Stomach (tissue), 8 donors: ENCODE measurements at regions not wholly inside any gene's neighbourhood (a gene's known extent, or its start where the extent isn't known, plus 50 kb on each side); places are given as distances from the start of the nearest gene placed in this dataset.

Experiments
- DNase-seq, 2 donors: peaks; one replicate each; pipeline versions ENCODE4 v3.0.0 to v3.0.0-alpha.2; 2013 to 2019
- H3K27ac ChIP-seq, 5 donors: fragments of 200-600 bp in 4 of 5; sonication (generic) in 4 of 5; one replicate each; pipeline ENCODE4 v1.5.1; 2013 to 2019; ENCODE audit warnings: mild to moderate bottlenecking in 1 of 5, moderate library complexity in 1 of 5
- H3K27me3 ChIP-seq, 3 donors: fragments of 200-600 bp; sonication (generic); one replicate each; pipeline ENCODE4 v1.5.1; 2017 to 2019; ENCODE audit warnings: mixed run types in 1 of 3
- H3K36me3 ChIP-seq, 4 donors: fragments of 200-600 bp; sonication (generic); 1 replicate in 3 of 4; 2 replicates in 1 of 4; pipeline ENCODE4 v1.5.1; 2016 to 2019
- H3K4me1 ChIP-seq, 4 donors: fragments of 200-600 bp; sonication (generic); one replicate each; pipeline ENCODE4 v1.5.1; 2016 to 2019
- H3K4me3 ChIP-seq, 4 donors: fragments of 200-600 bp; sonication (generic) in 3 of 4; one replicate each; pipeline ENCODE4 v1.5.1; 2016 to 2019; ENCODE audit warnings: mild to moderate bottlenecking in 1 of 4
- H3K9me3 ChIP-seq, 4 donors: fragments of 200-600 bp; sonication (generic); one replicate each; pipeline ENCODE4 v1.5.1; 2016 to 2019
- EP300 ChIP-seq: sonication (generic); formaldehyde crosslinking; IDR thresholded peaks from one replicate; pipeline ENCODE4 v1.6.1; 2017; ENCODE audit warnings: antibody characterized with exemption
- POLR2A ChIP-seq, 4 donors: fragments of 450-650 bp; IDR thresholded peaks; one replicate each; pipeline ENCODE4 v1.6.1; 2016; ENCODE audit warnings: antibody characterized with exemption in 4 of 4, control low read depth in 2 of 4, mild to moderate bottlenecking in 1 of 4, moderate library complexity in 1 of 4
- POLR2AphosphoS5 ChIP-seq, 3 donors: sonication (generic); formaldehyde crosslinking; IDR thresholded peaks; one replicate each; pipeline ENCODE4 v1.6.1; 2016; ENCODE audit warnings: antibody characterized with exemption in 3 of 3
- WGBS, 5 donors: extraction: QIAGEN DNeasy Blood & Tissue Kit in 3 of 5; methylation state at CpG; one replicate each; pipeline versions ENCODE4 v1.1.5 to v1.1.7; 2013 to 2018; 5-methylcytosine and 5-hydroxymethylcytosine counted together
- intact Hi-C: fragments of 100-400 bp; cut with DNase I; formaldehyde crosslinking; loops from one replicate; pipeline ENCODE4 v1.15.1; 2023; ENCODE audit warnings: low total_unique reads
- TF ChIP-seq, protein P1 (sequence below), 7 experiments: fragments of 450-650 bp in 4 of 7; fragments of 200-600 bp in 3 of 7; sonication (generic) in 3 of 7; IDR thresholded peaks; one replicate each; pipeline ENCODE4 v1.5.1; 2016 to 2019; ENCODE audit warnings: antibody characterized with exemption in 7 of 7, control low read depth in 2 of 7, mild to moderate bottlenecking in 1 of 7
- donor health status: healthy with polysubstance abuse.
- donor health status: Bipolar disorder and iron deficiency.
- donor health status: healthy.

DNA sequence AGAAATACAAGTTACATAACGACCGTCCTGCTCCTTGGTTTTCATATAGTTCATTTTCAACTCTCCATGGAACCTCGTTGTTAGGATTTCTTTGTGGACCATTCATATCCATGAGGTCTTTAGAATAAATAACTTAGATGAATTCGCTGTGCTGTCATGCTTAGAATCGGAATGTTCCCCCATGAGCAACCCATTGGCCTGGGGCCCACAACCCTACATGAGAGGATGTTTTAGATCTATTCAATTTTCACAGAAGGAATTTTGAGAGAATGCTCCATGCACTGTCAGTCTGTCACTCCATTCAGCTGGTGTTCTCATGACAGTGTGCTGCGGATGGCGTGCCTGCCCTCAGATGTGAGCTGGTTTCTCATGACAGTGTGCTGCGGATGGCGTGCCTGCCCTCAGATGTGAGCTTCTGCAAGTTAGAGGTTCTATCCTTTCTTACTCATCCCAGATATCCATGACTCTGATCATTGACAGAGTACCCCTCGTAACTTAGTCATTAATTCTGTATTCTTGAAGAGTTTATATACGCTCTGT, 1193.1 kb downstream of the EFNB2 start:
- TF ChIP-seq POLR2AphosphoS5 (IDR thresholded peaks at IDR 0.05) (no peak), EP300 (no peak), POLR2A (IDR thresholded peaks at IDR 0.05) (no peak)
- TF ChIP-seq, protein P1, sequence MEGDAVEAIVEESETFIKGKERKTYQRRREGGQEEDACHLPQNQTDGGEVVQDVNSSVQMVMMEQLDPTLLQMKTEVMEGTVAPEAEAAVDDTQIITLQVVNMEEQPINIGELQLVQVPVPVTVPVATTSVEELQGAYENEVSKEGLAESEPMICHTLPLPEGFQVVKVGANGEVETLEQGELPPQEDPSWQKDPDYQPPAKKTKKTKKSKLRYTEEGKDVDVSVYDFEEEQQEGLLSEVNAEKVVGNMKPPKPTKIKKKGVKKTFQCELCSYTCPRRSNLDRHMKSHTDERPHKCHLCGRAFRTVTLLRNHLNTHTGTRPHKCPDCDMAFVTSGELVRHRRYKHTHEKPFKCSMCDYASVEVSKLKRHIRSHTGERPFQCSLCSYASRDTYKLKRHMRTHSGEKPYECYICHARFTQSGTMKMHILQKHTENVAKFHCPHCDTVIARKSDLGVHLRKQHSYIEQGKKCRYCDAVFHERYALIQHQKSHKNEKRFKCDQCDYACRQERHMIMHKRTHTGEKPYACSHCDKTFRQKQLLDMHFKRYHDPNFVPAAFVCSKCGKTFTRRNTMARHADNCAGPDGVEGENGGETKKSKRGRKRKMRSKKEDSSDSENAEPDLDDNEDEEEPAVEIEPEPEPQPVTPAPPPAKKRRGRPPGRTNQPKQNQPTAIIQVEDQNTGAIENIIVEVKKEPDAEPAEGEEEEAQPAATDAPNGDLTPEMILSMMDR (IDR thresholded peaks at IDR 0.05), result no peak
- no peaks in the 10 kb centered on the region for H3K27me3 ChIP-seq
- H3K4me3 ChIP-seq, result no peak overlapping the region
- H3K27ac ChIP-seq, result no peak overlapping the region
- WGBS, 5 donors, result 91 to 93% (median 92%) methylated on average over 11 of the region's 11 CpGs
- intact Hi-C loops, result no loop called here
- no peak for DNase-seq
- H3K36me3 ChIP-seq, result no peaks in the 10 kb centered on the region
- no peaks in the 10 kb centered on the region for H3K9me3 ChIP-seq
- no peaks in the 10 kb centered on the region for H3K4me1 ChIP-seq

GRCh38 chr13:105341758-105342157, 1193.7 kb downstream of the EFNB2 start:
- no peaks in the 10 kb centered on the region for H3K36me3 ChIP-seq
- TF ChIP-seq, protein P1 (IDR thresholded peaks at IDR 0.05), result no peak
- no peak for TF ChIP-seq POLR2A (IDR thresholded peaks at IDR 0.05)
- TF ChIP-seq EP300, result no peak
- TF ChIP-seq POLR2AphosphoS5 (IDR thresholded peaks at IDR 0.05), result no peak
- 93 to 97% (median 96%) methylated on average over 2 of the region's 2 CpGs for WGBS, 5 donors
- no peak overlapping the region for H3K4me3 ChIP-seq
- H3K4me1 ChIP-seq, result no peaks in the 10 kb centered on the region
- no peaks in the 10 kb centered on the region for H3K9me3 ChIP-seq
- no peaks in the 10 kb centered on the region for H3K27me3 ChIP-seq
- no peak for DNase-seq
- intact Hi-C loops, result no loop called here
- H3K27ac ChIP-seq, result no peak overlapping the region

DNA sequence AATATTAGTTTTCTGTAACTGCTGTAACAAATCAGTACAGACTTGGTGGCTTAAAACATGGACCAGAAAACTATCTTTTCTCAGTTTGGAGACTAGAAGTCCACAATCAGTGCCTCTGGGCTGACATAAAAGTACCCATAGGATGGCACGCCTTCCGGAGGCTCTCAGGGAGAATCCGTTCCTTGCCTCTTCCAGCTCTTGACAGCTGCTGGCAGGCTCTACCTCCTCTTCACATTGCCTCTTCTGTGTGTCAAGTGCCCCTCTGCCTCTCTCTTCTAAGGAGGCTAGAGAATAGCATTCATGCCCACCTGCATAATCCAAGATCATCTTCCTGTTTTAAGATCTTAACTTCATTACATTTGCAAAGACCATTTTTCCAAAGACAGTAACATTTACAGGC, 1194.2 kb downstream of the EFNB2 start:
- 77 to 100% (median 94%) methylated on average over 3 of the region's 3 CpGs for WGBS, 5 donors

GRCh38 chr13:105340061-105340606, 1195.3 kb downstream of the EFNB2 start:
- intact Hi-C loops, result no loop called here
- no peaks in the 10 kb centered on the region for H3K27me3 ChIP-seq
- no peak overlapping the region for H3K4me3 ChIP-seq
- H3K36me3 ChIP-seq, result no peaks in the 10 kb centered on the region
- 65 to 82% (median 75%) methylated on average over 3 of the region's 3 CpGs for WGBS, 5 donors
- H3K27ac ChIP-seq, result no peak overlapping the region
- H3K4me1 ChIP-seq, result no peaks in the 10 kb centered on the region
- no peaks in the 10 kb centered on the region for H3K9me3 ChIP-seq
- DNase-seq, result no peak
- TF ChIP-seq POLR2AphosphoS5 (IDR thresholded peaks at IDR 0.05) (no peak), EP300 (no peak), POLR2A (IDR thresholded peaks at IDR 0.05) (no peak)
- TF ChIP-seq, protein P1 (IDR thresholded peaks at IDR 0.05), result no peak

More for the DNA sequence above, 1194.2 kb downstream of the EFNB2 start:
- TF ChIP-seq POLR2A (IDR thresholded peaks at IDR 0.05) (no peak), POLR2AphosphoS5 (IDR thresholded peaks at IDR 0.05) (no peak), EP300 (no peak)
- TF ChIP-seq, protein P1 (IDR thresholded peaks at IDR 0.05), result no peak
- Histone ChIP-seq H3K9me3 (no peaks in the 10 kb centered on the region), H3K27ac (no peak overlapping the region), H3K36me3 (no peaks in the 10 kb centered on the region), H3K27me3 (no peaks in the 10 kb centered on the region), H3K4me1 (no peaks in the 10 kb centered on the region), H3K4me3 (no peak overlapping the region)
- no peak for DNase-seq
- intact Hi-C loops, result no loop called here
